ENCODE measurements at regions not wholly inside any gene's neighbourhood (a gene's known extent, or its start where the extent isn't known, plus 50 kb on each side); places are given as distances from the start of the nearest gene placed in this dataset.

- intact Hi-C loops (cut with micrococcal nuclease) = no loop called here
- no peaks in the 10 kb centered on the region for H3K4me1 ChIP-seq
- H3K9me3 ChIP-seq (replicated peaks) = no peaks in the 10 kb centered on the region
- H3K4me3 ChIP-seq = no peak overlapping the region
- no peaks in the 10 kb centered on the region for H3K27me3 ChIP-seq (ENCODE audit: low read depth)
- no peak overlapping the region for H3K27ac ChIP-seq (replicated peaks)
- TF ChIP-seq CTCF (IDR thresholded peaks at IDR 0.05; ENCODE audit: borderline replicate concordance) = no peak
- H3K36me3 ChIP-seq = no peaks in the 10 kb centered on the region
- DNase-seq = no peak
Observed at GRCh38 chr5:38105231-38105570, 153.2 kb upstream of the EGFLAM start.

GRCh38 chr5:38104497-38105230 is 153.7 kb upstream of the EGFLAM start:
- Histone ChIP-seq H3K4me1 (no peaks in the 10 kb centered on the region), H3K4me3 (no peak overlapping the region), H3K36me3 (no peaks in the 10 kb centered on the region), H3K27me3 (ENCODE audit: low read depth) (no peaks in the 10 kb centered on the region), H3K27ac (replicated peaks) (no peak overlapping the region), H3K9me3 (replicated peaks) (no peaks in the 10 kb centered on the region)
- intact Hi-C loops (cut with micrococcal nuclease) = no loop called here
- TF ChIP-seq CTCF (IDR thresholded peaks at IDR 0.05; ENCODE audit: borderline replicate concordance) = no peak
- DNase-seq = no peak

DNA sequence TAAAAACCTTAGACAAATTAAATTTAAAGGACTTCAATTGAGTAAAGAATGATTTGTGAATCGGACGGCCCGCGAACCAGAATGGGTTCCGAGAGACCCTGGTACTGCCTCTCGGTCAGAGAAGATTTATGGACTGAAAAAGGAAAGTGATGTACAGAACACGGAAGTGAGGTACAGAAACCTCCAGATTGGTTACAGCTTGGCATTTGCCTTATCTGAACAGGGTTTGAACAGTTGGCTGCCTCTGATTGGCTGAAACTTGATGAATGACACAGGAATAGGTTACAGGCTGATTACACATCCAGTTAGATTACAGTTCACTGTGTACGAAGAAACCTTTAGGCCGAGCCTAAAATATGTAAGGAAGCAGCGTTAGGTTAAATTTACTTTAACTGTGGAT is 156.5 kb upstream of the EGFLAM start:
- no peaks in the 10 kb centered on the region for H3K4me1 ChIP-seq
- no peaks in the 10 kb centered on the region for H3K27me3 ChIP-seq (ENCODE audit: low read depth)
- H3K27ac ChIP-seq (replicated peaks) = no peak overlapping the region
- H3K9me3 ChIP-seq (replicated peaks) = no peaks in the 10 kb centered on the region
- no peak overlapping the region for H3K4me3 ChIP-seq
- intact Hi-C loops (cut with micrococcal nuclease) = no loop called here
- TF ChIP-seq CTCF (IDR thresholded peaks at IDR 0.05; ENCODE audit: borderline replicate concordance) = no peak
- no peak for DNase-seq
- no peaks in the 10 kb centered on the region for H3K36me3 ChIP-seq

DNA sequence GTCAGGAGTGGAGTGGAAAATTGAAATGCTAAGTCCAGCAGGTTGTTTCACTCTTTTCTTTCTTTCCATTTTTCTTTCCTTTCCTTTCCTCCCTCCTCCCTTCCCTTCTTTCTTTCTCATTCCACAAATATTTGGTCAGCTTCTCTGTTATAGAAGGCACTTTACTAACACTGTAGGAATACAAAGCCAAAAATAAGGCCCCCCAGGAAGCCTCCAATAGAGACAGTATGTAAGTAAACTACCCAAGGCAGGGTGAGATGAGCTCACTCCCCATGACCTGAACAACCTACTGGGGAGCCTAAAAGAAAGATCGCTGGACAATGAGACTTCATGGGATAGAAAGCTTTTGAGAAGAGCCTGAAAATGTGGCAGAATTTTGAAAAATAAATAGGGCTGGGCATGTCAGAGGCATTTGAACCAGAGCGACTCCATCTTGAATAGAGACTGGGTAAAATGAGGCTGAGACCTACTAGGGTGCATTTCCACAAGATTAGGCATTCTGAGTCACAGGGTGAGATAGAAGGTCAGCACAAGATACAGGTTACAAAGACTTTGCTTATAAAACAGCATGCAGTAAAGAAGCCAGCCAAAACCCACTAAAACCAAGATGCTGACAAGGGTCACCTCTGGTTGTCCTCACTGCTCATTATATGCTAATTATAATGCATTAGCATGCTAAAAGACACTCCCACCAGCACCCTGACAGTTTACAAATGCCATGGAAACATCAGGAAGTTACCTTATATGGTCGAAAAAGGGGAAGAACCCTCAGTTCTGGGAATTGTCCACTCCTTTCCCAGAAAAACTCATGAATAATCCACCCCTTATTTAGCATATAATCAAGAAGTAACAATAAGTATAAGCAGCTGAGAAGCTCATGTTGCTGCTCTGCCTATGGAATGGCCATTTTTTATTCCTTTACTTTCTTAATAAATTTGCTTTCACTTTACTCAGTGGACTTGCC is 158.9 kb upstream of the EGFLAM start:
- Histone ChIP-seq H3K36me3 (no peaks in the 10 kb centered on the region), H3K4me1 (no peaks in the 10 kb centered on the region), H3K9me3 (replicated peaks) (no peaks in the 10 kb centered on the region), H3K27me3 (ENCODE audit: low read depth) (peaks cover 5% of the 10 kb centered on the region), H3K4me3 (no peak overlapping the region), H3K27ac (replicated peaks) (no peak overlapping the region)
- no peak for TF ChIP-seq CTCF (IDR thresholded peaks at IDR 0.05; ENCODE audit: borderline replicate concordance)
- intact Hi-C loops (cut with micrococcal nuclease) = no loop called here
- no peak for DNase-seq

DNA sequence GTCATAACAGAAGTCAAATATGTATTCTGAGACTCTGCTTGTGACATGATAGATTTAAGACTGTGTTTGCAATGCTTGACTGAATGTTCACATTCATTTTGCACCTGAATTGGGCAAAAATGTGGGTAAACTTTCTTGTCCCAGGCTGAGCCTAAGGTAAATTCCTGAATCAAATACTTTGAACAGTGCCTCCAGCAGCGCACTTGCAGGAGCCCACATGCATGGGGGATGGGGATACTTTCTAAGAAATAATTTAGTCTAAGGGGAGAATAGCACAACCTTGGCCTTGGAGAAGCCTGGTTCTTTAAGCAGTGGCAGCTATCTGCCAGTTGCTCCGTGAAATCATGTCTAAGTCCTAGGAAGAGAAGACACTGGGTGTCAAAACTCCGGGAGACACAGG is 163.5 kb upstream of the EGFLAM start:
- no peaks in the 10 kb centered on the region for H3K9me3 ChIP-seq (replicated peaks)
- H3K36me3 ChIP-seq = no peaks in the 10 kb centered on the region
- no peak overlapping the region for H3K4me3 ChIP-seq
- no peak for DNase-seq
- peaks cover 20% of the 10 kb centered on the region for H3K27me3 ChIP-seq (ENCODE audit: low read depth)
- H3K27ac ChIP-seq (replicated peaks) = no peak overlapping the region
- H3K4me1 ChIP-seq = no peaks in the 10 kb centered on the region
- intact Hi-C loops (cut with micrococcal nuclease) = no loop called here
- no peak for TF ChIP-seq CTCF (IDR thresholded peaks at IDR 0.05; ENCODE audit: borderline replicate concordance)

Data from left ventricle myocardium inferior (tissue), 1 donor.